GM12865 (cell line): ENCODE measurements at regions not wholly inside any gene's neighbourhood (a gene's known extent, or its start where the extent isn't known, plus 50 kb on each side); places are given as distances from the start of the nearest gene placed in this dataset.

ENCODE experiments used
- DNase-seq: peaks from one replicate; pipeline ENCODE4 v3.0.0; 2010; ENCODE audit warnings: low read depth
- H3K4me3 ChIP-seq: 2 replicates; pipeline ENCODE4 v1.5.1; 2011; ENCODE audit warnings: mild to moderate bottlenecking, low read depth, low read length, control low read depth
- CTCF ChIP-seq: IDR thresholded peaks from 2 replicates; pipeline ENCODE4 v1.5.1; 2011; ENCODE audit warnings: low read length, control low read depth, low read depth, inconsistent platforms; ENCODE audit not compliant: insufficient read depth; ENCODE audit errors: missing control alignments

GRCh38 chr1:188590641-188591040 is 1761.9 kb downstream of the PLA2G4A start:
- no peak for DNase-seq
- no peak overlapping the region for H3K4me3 ChIP-seq

GRCh38 chr1:188594542-188595235 is 1765.9 kb downstream of the PLA2G4A start:
- DNase-seq: no peak
- TF ChIP-seq CTCF: no peak
- no peak overlapping the region for H3K4me3 ChIP-seq

More at GRCh38 chr1:188590641-188591040, 1761.9 kb downstream of the PLA2G4A start:
- no peak for TF ChIP-seq CTCF

GRCh38 chr1:188599313-188599712 is 1770.6 kb downstream of the PLA2G4A start:
- no peak for TF ChIP-seq CTCF
- no peak overlapping the region for H3K4me3 ChIP-seq
- DNase-seq: no peak

DNA sequence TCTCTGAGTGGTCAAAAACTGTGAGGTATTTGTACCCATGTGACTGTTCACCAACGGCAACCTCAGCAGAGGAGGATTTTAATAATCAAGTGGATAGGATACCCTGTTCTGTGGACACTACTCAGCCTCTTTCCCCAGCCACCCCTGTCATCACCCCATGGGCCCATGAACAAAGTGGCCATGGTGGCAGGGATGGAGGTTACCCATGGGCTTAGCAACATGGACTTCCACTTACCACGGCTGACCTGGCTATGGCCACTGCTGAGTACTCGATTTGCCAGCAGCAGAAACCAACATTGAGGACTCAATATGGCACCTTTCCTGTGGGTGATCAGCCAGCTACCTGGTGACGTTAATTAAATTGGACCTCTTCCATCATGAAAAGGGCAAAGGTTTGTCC is 1782.7 kb downstream of the PLA2G4A start:
- TF ChIP-seq CTCF: no peak
- no peak for DNase-seq
- H3K4me3 ChIP-seq: no peak overlapping the region

GRCh38 chr1:188615321-188615720 is 1786.6 kb downstream of the PLA2G4A start:
- TF ChIP-seq CTCF: no peak
- H3K4me3 ChIP-seq: no peak overlapping the region
- no peak for DNase-seq

- DNase-seq: no peak
- TF ChIP-seq CTCF: no peak
- H3K4me3 ChIP-seq: no peak overlapping the region
These were observed 1791.5 kb downstream of the PLA2G4A start for GRCh38 chr1:188620236-188620635.
